ENCODE measurements at regions not wholly inside any gene's neighbourhood (a gene's known extent, or its start where the extent isn't known, plus 50 kb on each side); places are given as distances from the start of the nearest gene placed in this dataset.

- DNase-seq (ENCODE audit: low spot score), result no peak
Observed at GRCh38 chr13:53201454-53202225, 173.0 kb downstream of the OLFM4 start.

DNA sequence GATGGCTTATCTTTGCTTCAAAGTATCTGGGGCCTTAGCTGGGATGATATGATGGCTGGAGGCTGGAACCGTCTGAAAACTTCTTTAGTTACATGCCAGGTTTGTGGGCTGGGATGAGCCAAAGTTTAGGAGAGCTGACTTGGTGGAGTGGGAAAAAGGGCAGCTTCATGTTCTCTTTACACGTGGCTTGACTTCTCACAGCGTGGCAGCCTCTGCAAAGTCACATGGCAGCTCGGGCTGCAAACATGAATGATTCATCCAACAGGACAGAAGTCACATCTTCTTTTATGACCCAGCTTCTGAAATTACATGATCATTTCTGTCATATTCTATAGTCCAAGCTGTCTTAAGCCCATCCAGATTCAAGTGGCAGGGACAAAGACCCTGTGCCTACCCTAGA lies 176.0 kb downstream of the OLFM4 start:
- DNase-seq (ENCODE audit: low spot score), result no peak

GRCh38 chr13:53206455-53206854 lies 177.8 kb downstream of the OLFM4 start:
- DNase-seq (ENCODE audit: low spot score), result no peak

DNA sequence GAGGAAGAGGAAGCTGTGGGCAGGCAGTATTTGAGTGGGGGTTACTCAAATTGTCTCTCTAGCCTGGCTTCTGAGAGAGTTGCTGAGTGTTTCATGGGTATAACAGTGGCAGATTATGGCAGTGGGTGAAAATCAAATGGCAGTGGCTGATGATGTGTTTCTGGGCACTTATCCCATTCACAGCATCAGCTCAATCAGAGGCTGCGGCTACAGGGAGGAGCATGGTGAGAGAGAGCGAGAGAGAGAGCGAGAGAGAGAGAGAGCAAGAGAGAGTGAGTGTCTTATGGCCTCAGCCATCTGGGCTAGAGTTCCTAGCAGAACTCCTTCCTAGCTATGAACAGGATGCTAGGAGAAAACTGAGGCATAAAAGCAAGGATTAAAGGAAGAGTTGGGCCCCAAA lies 178.9 kb downstream of the OLFM4 start:
- no peak for DNase-seq (ENCODE audit: low spot score)

DNA sequence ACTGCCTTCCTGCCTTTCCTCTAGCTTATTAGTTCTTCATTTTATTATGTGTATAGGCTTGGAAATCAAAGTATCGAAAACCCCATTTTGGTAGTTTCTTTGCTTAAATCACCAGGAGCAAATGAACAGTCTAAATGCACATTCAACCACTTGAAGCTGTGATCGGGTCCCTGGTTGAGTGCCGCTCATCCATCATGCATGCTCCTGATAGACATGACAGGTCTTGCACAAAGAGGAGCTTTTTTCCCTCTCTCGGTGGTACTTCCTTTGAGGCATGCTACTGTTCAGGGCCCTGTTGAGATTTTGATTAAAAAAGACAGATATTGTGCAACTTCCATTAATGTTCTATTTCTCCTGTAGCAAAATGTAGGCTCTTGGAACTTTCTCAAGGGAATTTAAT lies 185.8 kb downstream of the OLFM4 start:
- no peak for DNase-seq (ENCODE audit: low spot score)

GRCh38 chr13:53215563-53215962 lies 186.9 kb downstream of the OLFM4 start:
- DNase-seq (ENCODE audit: low spot score), result no peak

GRCh38 chr13:53216773-53217172 lies 188.2 kb downstream of the OLFM4 start:
- DNase-seq (ENCODE audit: low spot score), result no peak

GRCh38 chr13:53217194-53217593 lies 188.6 kb downstream of the OLFM4 start:
- no peak for DNase-seq (ENCODE audit: low spot score)

DNA sequence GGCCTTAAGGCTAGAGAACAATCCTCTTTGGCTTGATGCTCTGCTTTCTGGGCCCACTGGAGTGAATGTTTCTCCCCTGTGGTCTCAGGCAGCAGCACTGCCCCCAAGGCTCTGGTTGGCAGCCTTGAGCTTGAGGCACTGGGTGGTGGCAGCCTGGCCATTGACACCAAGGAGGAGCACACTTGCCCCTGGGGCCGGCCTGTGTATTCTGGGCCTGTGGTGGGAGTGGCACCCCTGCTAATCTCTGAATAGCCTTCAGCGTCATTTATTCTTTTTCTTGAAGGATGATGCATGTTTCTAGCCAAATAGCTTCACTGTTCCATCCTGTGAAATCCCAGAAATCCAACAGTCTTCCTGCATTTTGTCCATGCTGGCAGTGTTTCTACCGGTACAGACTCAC lies 191.4 kb downstream of the OLFM4 start:
- no peak for DNase-seq (ENCODE audit: low spot score)

GRCh38 chr13:53237696-53238095 lies 209.1 kb downstream of the OLFM4 start:
- no peak for DNase-seq (ENCODE audit: low spot score)

- no peak for DNase-seq (ENCODE audit: low spot score)
Observed at GRCh38 chr13:53238261-53238660, 209.6 kb downstream of the OLFM4 start.

- no peak for DNase-seq (ENCODE audit: low spot score)
Observed at GRCh38 chr13:53240401-53241025, 211.9 kb downstream of the OLFM4 start.

DNA sequence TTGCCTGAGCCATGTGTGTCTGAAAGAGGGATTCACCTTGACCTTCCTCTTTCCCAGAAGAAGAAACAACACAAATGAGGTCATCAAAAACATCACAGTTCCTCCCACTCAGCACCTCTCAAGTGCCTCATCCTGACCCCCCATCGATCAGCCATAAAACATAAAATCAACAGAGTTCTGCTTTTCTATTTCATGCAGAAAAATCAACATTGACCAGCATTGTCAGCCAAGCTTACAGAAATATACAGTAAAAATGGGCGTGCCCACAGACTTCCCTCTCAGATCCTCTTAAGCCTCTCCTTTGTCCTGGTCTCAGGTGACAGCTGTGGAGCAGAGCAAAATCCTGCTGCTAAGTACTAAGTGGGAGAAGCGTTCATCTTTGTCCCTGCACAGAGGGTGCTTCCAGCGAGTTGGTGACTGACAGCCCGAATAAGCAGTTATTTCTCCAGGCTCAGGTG lies 213.3 kb downstream of the OLFM4 start:
- no peak for DNase-seq (ENCODE audit: low spot score)

DNA sequence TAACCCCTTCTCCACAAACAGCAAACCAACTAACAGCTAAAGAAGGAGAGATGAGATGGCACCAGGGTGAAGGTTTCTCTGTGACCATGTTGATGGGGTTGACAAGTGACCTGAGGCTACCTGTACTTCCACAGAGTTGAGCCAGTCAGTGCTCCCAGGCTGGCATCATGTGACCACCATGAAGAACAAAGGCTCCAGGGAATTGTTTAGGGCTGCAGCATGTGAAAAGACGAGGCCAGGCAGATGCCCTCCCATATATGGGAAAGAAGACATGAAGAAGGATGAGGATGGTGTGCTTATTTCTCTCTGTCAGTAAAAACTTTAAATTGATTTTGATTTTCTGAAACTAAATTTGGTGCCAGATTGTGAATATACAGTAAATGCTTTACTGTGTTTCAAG lies 220.6 kb downstream of the OLFM4 start:
- no peak for DNase-seq (ENCODE audit: low spot score)

DNA sequence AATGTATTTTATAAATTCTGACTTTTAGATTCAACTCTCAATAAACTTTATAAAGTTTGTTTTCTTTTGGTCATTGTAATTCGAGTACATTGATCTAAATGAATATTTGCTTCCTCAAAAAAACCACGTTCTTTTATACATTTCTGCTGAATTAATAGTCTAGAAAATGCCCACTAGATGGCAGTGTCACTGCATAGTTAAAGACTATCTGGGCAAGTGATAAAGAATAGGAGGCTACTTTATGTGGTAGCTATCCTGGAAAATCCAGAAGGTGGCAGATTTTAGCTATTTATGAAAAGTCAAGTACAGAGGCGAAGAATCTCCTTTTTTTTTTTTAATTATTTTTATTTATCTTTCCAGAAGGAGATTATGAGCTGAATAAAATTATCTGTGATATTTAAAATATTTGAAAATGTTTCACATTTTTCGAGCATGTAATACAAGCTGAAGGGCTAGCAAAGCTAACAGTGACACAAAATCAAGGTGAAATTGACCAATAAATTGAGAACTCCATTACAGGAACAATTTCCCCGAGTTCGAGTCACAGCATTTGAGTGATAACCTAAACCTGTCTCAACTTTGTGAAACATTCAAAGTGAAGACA lies 221.8 kb downstream of the OLFM4 start:
- peak; percentile 78 for DNase-seq (ENCODE audit: low spot score)

DNA sequence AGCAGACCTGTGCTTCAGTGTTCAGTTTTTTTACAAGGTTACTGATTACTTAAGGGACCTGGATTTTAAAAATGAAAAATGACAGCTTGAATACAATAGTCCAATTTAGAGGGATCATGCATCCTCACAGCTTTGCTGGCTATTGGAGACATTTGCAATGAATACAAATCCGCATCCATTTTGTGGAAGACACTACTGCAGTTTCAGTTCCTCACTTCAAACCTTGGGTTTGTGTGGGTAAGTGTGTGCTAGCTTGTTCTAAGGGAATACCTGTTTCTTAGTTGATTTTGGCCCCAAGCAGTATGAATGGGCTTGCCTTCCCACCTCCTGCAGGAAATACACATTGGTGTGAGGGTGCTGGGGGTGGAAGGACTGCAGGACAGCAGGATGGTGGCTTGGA lies 222.4 kb downstream of the OLFM4 start:
- DNase-seq (ENCODE audit: low spot score), result no peak

DNA sequence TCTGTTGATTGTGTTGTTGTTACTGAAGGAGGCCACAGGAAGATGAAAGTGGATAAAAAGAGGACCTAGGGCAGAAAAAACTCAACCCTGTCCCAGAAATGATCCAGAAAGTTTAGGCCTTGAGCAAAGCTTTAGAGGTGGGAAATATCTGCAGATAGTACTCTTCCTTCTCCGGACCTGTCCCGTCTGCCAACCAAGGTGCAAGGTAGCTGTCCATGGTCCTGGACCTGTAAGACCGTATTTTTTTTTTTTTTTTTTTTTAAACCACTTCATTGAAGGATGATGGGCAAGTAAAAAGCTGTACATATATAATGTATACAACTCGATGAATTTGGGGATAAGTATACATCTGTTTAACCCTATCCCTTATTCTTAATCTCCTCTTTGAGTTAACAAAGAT lies 225.9 kb downstream of the OLFM4 start:
- DNase-seq (ENCODE audit: low spot score), result no peak

DNA sequence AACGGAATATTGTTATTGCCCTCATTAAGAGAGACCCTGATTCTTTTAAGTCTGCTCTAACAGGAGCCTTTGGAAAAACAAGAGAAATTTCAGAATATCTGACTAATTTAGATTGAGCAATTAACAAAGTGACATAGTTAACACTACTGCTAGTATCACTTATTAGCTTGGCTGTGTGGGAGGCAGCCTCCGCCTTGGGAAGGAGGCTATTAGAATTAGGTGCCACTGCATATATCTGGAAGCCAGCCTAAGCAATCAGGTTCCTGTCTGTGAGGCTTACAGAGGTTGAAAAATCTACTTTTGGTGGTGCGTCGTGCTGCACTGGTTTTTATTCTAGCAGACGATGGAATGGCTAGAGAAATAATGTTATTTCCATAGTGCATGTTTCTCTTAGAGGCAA lies 227.2 kb downstream of the OLFM4 start:
- peak; percentile 42 for DNase-seq (ENCODE audit: low spot score)

DNA sequence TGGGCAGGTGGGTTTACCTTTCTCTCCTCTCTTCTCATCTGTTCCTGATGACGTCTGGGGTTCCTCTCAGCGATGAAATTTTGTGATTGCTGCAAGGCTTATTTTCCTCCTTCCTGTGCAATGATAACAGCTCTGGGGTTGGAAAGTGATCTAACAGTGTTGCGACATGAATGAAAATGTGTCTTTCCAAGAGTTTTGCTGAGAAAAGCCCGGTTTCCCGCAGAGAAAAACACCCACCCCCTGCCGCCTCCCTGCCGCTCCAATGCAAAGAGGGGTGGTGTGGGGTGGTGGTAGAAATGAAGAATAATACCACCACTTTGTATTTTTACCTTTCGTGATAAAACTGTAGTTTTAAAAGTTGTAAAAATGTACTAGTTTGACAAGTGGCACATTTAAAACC lies 232.0 kb downstream of the OLFM4 start:
- DNase-seq (ENCODE audit: low spot score), result peak; percentile 22

- no peak for DNase-seq (ENCODE audit: low spot score)
Observed at GRCh38 chr13:53264751-53265385, 236.3 kb downstream of the OLFM4 start.

- DNase-seq (ENCODE audit: low spot score), result no peak
Observed at GRCh38 chr13:53266757-53267156, 238.1 kb downstream of the OLFM4 start.

GRCh38 chr13:53269634-53270033 lies 241.0 kb downstream of the OLFM4 start:
- no peak for DNase-seq (ENCODE audit: low spot score)

- DNase-seq (ENCODE audit: low spot score), result no peak
Observed at GRCh38 chr13:53272873-53273272, 244.3 kb downstream of the OLFM4 start.

All from putamen (tissue), 1 donor.